Suprapubic skin (tissue), 4 donors: ENCODE measurements at regions not wholly inside any gene's neighbourhood (a gene's known extent, or its start where the extent isn't known, plus 50 kb on each side); places are given as distances from the start of the nearest gene placed in this dataset.

ENCODE experiments used
- DNase-seq, 2 donors: peaks; one replicate each; pipeline ENCODE4 v3.0.0-alpha.2; 2019; ENCODE audit warnings: low spot score in 2 of 2
- H3K27ac ChIP-seq: fragments of 200-600 bp; sonication (generic); one replicate; pipeline ENCODE4 v1.5.1; 2019
- H3K27me3 ChIP-seq: fragments of 200-600 bp; sonication (generic); one replicate; pipeline ENCODE4 v1.5.1; 2019
- H3K36me3 ChIP-seq: fragments of 200-600 bp; sonication (generic); one replicate; pipeline ENCODE4 v1.5.1; 2019
- H3K4me1 ChIP-seq: fragments of 200-600 bp; sonication (generic); one replicate; pipeline ENCODE4 v1.5.1; 2019
- H3K4me3 ChIP-seq: fragments of 200-600 bp; sonication (generic); one replicate; pipeline ENCODE4 v1.5.1; 2019; ENCODE audit warnings: mild to moderate bottlenecking
- H3K9me3 ChIP-seq: fragments of 200-600 bp; sonication (generic); one replicate; pipeline ENCODE4 v1.5.1; 2019
- CTCF ChIP-seq, 2 donors: fragments of 200-600 bp in 1 of 2; fragments of 450-650 bp in 1 of 2; sonication (generic) in 1 of 2; IDR thresholded peaks; one replicate each; pipeline ENCODE4 v1.5.1; 2016 to 2019; ENCODE audit warnings: antibody characterized with exemption in 2 of 2, mild to moderate bottlenecking in 1 of 2, moderate library complexity in 1 of 2
- EP300 ChIP-seq: sonication (generic); formaldehyde crosslinking; IDR thresholded peaks from one replicate; pipeline ENCODE4 v1.6.1; 2017; ENCODE audit warnings: antibody characterized with exemption
- POLR2A ChIP-seq, 2 donors: fragments of 450-650 bp; IDR thresholded peaks; one replicate each; pipeline ENCODE4 v1.6.1; 2017; ENCODE audit warnings: antibody characterized with exemption in 2 of 2, mild to moderate bottlenecking in 2 of 2, moderate library complexity in 2 of 2
- POLR2AphosphoS5 ChIP-seq, 3 donors: sonication (generic); formaldehyde crosslinking; IDR thresholded peaks; one replicate each; pipeline ENCODE4 v1.6.1; 2017; ENCODE audit warnings: antibody characterized with exemption in 3 of 3
- WGBS: methylation state at CpG from one replicate; pipeline ENCODE4 v1.1.5; 2018; 5-methylcytosine and 5-hydroxymethylcytosine counted together

- 94% methylated on average over 7 of the region's 13 CpGs for WGBS
- no peaks in the 10 kb centered on the region for H3K27me3 ChIP-seq
- no peaks in the 10 kb centered on the region for H3K36me3 ChIP-seq
- TF ChIP-seq CTCF (IDR thresholded peaks at IDR 0.05): no peak
- no peak for TF ChIP-seq EP300
- no peak for TF ChIP-seq POLR2AphosphoS5 (IDR thresholded peaks at IDR 0.05)
- no peak for TF ChIP-seq POLR2A (IDR thresholded peaks at IDR 0.05)
- DNase-seq: no peak
- no peak overlapping the region for H3K4me3 ChIP-seq
- no peaks in the 10 kb centered on the region for H3K9me3 ChIP-seq
- no peak overlapping the region for H3K27ac ChIP-seq
- H3K4me1 ChIP-seq: no peaks in the 10 kb centered on the region
Measured at GRCh38 chr11:39078465-39078864, 2381.0 kb downstream of the LRRC4C start.

GRCh38 chr11:39037611-39038010 lies 2421.8 kb downstream of the LRRC4C start:
- H3K9me3 ChIP-seq: no peaks in the 10 kb centered on the region
- no peak for TF ChIP-seq CTCF (IDR thresholded peaks at IDR 0.05)
- no peak for TF ChIP-seq POLR2AphosphoS5 (IDR thresholded peaks at IDR 0.05)
- no peak for TF ChIP-seq EP300
- no peak for TF ChIP-seq POLR2A (IDR thresholded peaks at IDR 0.05)
- no peaks in the 10 kb centered on the region for H3K36me3 ChIP-seq
- H3K4me1 ChIP-seq: no peaks in the 10 kb centered on the region
- no peaks in the 10 kb centered on the region for H3K27me3 ChIP-seq
- H3K4me3 ChIP-seq: no peak overlapping the region
- H3K27ac ChIP-seq: no peak overlapping the region
- DNase-seq: no peak

GRCh38 chr11:39036021-39036420 lies 2423.4 kb downstream of the LRRC4C start:
- H3K27ac ChIP-seq: no peak overlapping the region
- H3K4me3 ChIP-seq: no peak overlapping the region
- no peak for DNase-seq
- H3K4me1 ChIP-seq: no peaks in the 10 kb centered on the region
- no peaks in the 10 kb centered on the region for H3K9me3 ChIP-seq
- no peaks in the 10 kb centered on the region for H3K36me3 ChIP-seq
- TF ChIP-seq POLR2A (IDR thresholded peaks at IDR 0.05) (no peak), POLR2AphosphoS5 (IDR thresholded peaks at IDR 0.05) (no peak), CTCF (IDR thresholded peaks at IDR 0.05) (no peak), EP300 (no peak)
- WGBS: 84% methylated on average over 1 of the region's 1 CpG
- no peaks in the 10 kb centered on the region for H3K27me3 ChIP-seq

DNA sequence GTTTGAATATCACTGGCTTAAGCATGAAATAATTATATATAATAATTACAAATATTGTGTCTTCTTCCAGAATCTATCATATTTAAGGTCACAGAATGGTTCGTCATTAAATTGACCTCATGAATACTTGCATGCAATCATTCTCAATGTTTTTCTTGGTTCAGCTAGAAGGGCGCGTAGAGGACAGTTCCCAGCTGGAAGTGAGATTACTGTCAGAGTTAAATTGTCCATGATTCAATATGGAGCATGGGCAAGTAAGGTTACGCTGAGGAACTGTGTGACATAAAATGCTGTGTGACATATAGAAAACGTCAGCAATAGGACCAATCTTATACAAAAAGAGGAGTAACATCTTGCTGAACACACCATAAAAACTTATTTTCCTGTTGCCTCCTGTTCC lies 2423.5 kb upstream of the RAG2 start:
- no peaks in the 10 kb centered on the region for H3K36me3 ChIP-seq
- H3K4me1 ChIP-seq: no peaks in the 10 kb centered on the region
- H3K9me3 ChIP-seq: no peaks in the 10 kb centered on the region
- no peak overlapping the region for H3K27ac ChIP-seq
- no peak overlapping the region for H3K4me3 ChIP-seq
- H3K27me3 ChIP-seq: no peaks in the 10 kb centered on the region
- TF ChIP-seq EP300 (no peak), POLR2AphosphoS5 (IDR thresholded peaks at IDR 0.05) (no peak), POLR2A (IDR thresholded peaks at IDR 0.05) (no peak), CTCF (IDR thresholded peaks at IDR 0.05) (no peak)
- WGBS: 75% methylated on average over 5 of the region's 5 CpGs
- DNase-seq: no peak

DNA sequence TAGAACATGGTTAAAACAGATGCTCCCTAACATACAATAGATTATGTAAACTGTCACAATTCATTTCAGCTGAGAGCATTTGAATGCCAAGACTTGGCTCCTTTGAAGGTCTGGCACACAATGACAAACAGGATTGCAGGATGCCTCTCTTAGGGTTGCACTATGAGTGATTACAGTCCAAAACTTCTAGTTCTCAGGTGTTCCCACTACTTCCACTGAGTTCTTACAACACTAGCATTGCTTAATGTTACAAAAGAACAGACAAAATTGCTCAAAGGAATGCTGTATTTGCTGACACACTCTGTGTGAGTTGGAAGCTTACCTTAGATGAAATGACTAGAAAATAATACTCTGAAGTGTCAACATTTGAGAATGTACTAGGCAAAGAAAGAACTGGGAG lies 2413.8 kb upstream of the RAG2 start:
- Histone ChIP-seq H3K4me3 (no peak overlapping the region), H3K9me3 (no peaks in the 10 kb centered on the region), H3K27ac (no peak overlapping the region), H3K27me3 (no peaks in the 10 kb centered on the region), H3K4me1 (no peaks in the 10 kb centered on the region), H3K36me3 (no peaks in the 10 kb centered on the region)
- no peak for DNase-seq
- TF ChIP-seq CTCF (IDR thresholded peaks at IDR 0.05): no peak
- no peak for TF ChIP-seq POLR2A (IDR thresholded peaks at IDR 0.05)
- no peak for TF ChIP-seq POLR2AphosphoS5 (IDR thresholded peaks at IDR 0.05)
- TF ChIP-seq EP300: no peak
